BE2C (cell line): ENCODE measurements at regions not wholly inside any gene's neighbourhood (a gene's known extent, or its start where the extent isn't known, plus 50 kb on each side); places are given as distances from the start of the nearest gene placed in this dataset.
"Not testable (repeated sequence)": the region's sequence is repeated elsewhere in the genome, so short reads cannot be mapped to it uniquely, and the experiment has no call there.

Experiments
- DNase-seq: peaks from one replicate; pipeline ENCODE4 v3.0.0-alpha.2; 2020
- H3K27me3 ChIP-seq: fragments of 250-450 bp; sonication (Bioruptor Pico); 2 replicates; pipeline ENCODE4 v1.5.1; 2020; ENCODE audit warnings: mild to moderate bottlenecking
- H3K36me3 ChIP-seq: fragments of 250-450 bp; sonication (Bioruptor Pico); 2 replicates; pipeline ENCODE4 v1.5.1; 2020; ENCODE audit warnings: mild to moderate bottlenecking
- H3K4me1 ChIP-seq: fragments of 250-450 bp; sonication (Bioruptor Pico); 2 replicates; pipeline ENCODE4 v1.5.1; 2020
- H3K4me3 ChIP-seq: 2 replicates; pipeline ENCODE4 v1.5.1; 2011; ENCODE audit warnings: low read depth, low read length
- H3K9me3 ChIP-seq: fragments of 250-450 bp; sonication (Bioruptor Pico); 2 replicates; pipeline ENCODE4 v1.5.1; 2020
- CTCF ChIP-seq: IDR thresholded peaks from 2 replicates; pipeline ENCODE4 v1.5.1; 2012; ENCODE audit warnings: mild to moderate bottlenecking, low read depth, low read length

DNA sequence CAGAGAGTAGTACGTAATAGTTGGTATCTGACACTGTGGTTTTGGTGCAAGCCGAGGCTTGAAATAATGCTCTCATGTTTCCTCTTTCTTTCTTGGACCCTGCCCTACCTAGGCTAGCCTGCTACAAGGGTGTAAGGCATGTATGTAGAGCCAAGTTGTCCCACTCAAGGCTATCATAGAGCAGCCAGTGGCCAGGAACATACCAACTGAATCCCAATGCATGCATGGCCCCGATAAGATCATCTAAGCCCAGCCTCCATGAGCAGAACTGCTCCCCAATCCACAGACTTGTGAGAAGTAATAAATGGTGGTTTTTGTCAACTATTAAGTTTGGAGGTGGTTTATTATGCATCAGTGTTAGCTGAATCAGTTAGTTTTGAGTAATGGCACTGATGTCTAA, 250.2 kb downstream of the SH2D4B start:
- H3K36me3 ChIP-seq, result no peaks in the 10 kb centered on the region
- TF ChIP-seq CTCF, result no peak
- no peaks in the 10 kb centered on the region for H3K27me3 ChIP-seq
- no peaks in the 10 kb centered on the region for H3K4me1 ChIP-seq
- H3K9me3 ChIP-seq, result no peaks in the 10 kb centered on the region
- DNase-seq, result no peak
- no peak overlapping the region for H3K4me3 ChIP-seq

DNA sequence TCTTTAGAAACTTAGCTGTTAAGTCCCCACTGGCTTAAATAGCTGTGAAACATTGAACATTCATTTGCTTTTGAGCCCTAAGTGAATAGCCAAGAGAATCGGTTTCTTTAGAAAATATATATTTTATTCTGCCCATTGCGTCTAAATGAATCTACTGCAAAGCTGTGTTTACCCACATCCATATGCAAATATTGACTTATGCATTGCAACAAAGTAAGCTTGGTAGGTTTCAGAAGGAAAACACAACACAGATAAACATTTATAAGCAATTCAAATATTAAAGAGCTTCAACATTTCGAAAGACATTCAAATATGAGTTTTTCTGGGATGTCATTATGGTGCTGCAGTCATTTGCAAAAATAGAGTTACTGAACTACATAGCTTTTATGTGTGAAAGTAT, 257.3 kb downstream of the SH2D4B start:
- Histone ChIP-seq H3K4me1 (no peaks in the 10 kb centered on the region), H3K27me3 (no peaks in the 10 kb centered on the region), H3K4me3 (no peak overlapping the region), H3K36me3 (no peaks in the 10 kb centered on the region), H3K9me3 (no peaks in the 10 kb centered on the region)
- TF ChIP-seq CTCF, result no peak
- no peak for DNase-seq

GRCh38 chr10:80805343-80806020, 267.8 kb downstream of the SH2D4B start:
- TF ChIP-seq CTCF, result no peak
- no peaks in the 10 kb centered on the region for H3K27me3 ChIP-seq
- no peak overlapping the region for H3K4me3 ChIP-seq
- H3K36me3 ChIP-seq, result no peaks in the 10 kb centered on the region
- no peak for DNase-seq
- H3K9me3 ChIP-seq, result no peaks in the 10 kb centered on the region
- no peaks in the 10 kb centered on the region for H3K4me1 ChIP-seq

GRCh38 chr10:80814147-80814652, 276.5 kb downstream of the SH2D4B start:
- Histone ChIP-seq H3K9me3 (no peaks in the 10 kb centered on the region), H3K36me3 (no peaks in the 10 kb centered on the region), H3K27me3 (no peaks in the 10 kb centered on the region), H3K4me1 (no peaks in the 10 kb centered on the region), H3K4me3 (no peak overlapping the region)
- TF ChIP-seq CTCF, result no peak
- no peak for DNase-seq

GRCh38 chr10:80829151-80829550, 291.4 kb downstream of the SH2D4B start:
- TF ChIP-seq CTCF, result no peak
- Histone ChIP-seq H3K27me3 (no peaks in the 10 kb centered on the region), H3K9me3 (no peaks in the 10 kb centered on the region), H3K4me1 (no peaks in the 10 kb centered on the region), H3K4me3 (no peak overlapping the region), H3K36me3 (no peaks in the 10 kb centered on the region)
- no peak for DNase-seq

GRCh38 chr10:80829562-80829961, 291.9 kb downstream of the SH2D4B start:
- DNase-seq, result no peak
- TF ChIP-seq CTCF, result no peak
- no peak overlapping the region for H3K4me3 ChIP-seq
- no peaks in the 10 kb centered on the region for H3K4me1 ChIP-seq
- H3K27me3 ChIP-seq, result no peaks in the 10 kb centered on the region
- no peaks in the 10 kb centered on the region for H3K36me3 ChIP-seq
- H3K9me3 ChIP-seq, result no peaks in the 10 kb centered on the region

DNA sequence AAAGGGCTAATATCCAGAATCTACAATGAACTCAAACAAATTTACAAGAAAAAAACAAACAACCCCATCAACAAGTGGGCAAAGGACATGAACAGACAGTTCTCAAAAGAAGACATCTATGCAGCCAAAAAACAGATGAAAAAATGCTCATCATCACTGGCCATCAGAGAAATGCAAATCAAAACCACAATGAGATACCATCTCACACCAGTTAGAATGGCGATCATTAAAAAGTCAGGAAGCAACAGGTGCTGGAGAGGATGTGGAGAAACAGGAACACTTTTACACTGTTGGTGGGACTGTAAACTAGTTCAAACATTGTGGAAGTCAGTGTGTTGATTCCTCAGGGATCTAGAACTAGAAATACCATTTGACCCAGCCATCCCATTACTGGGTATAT, 295.0 kb downstream of the SH2D4B start:
- not testable (repeated sequence) for H3K4me3 ChIP-seq, H3K36me3 ChIP-seq, H3K27me3 ChIP-seq, DNase-seq, H3K4me1 ChIP-seq, H3K9me3 ChIP-seq
